Stomach (tissue), 8 donors: ENCODE measurements at regions not wholly inside any gene's neighbourhood (a gene's known extent, or its start where the extent isn't known, plus 50 kb on each side); places are given as distances from the start of the nearest gene placed in this dataset.

Source experiments
- DNase-seq, 2 donors: peaks; one replicate each; pipeline versions ENCODE4 v3.0.0 to v3.0.0-alpha.2; 2013 to 2019
- H3K27ac ChIP-seq, 5 donors: fragments of 200-600 bp in 4 of 5; sonication (generic) in 4 of 5; one replicate each; pipeline ENCODE4 v1.5.1; 2013 to 2019; ENCODE audit warnings: mild to moderate bottlenecking in 1 of 5, moderate library complexity in 1 of 5
- H3K27me3 ChIP-seq, 3 donors: fragments of 200-600 bp; sonication (generic); one replicate each; pipeline ENCODE4 v1.5.1; 2017 to 2019; ENCODE audit warnings: mixed run types in 1 of 3
- H3K36me3 ChIP-seq, 4 donors: fragments of 200-600 bp; sonication (generic); 1 replicate in 3 of 4; 2 replicates in 1 of 4; pipeline ENCODE4 v1.5.1; 2016 to 2019
- H3K4me1 ChIP-seq, 4 donors: fragments of 200-600 bp; sonication (generic); one replicate each; pipeline ENCODE4 v1.5.1; 2016 to 2019
- H3K4me3 ChIP-seq, 4 donors: fragments of 200-600 bp; sonication (generic) in 3 of 4; one replicate each; pipeline ENCODE4 v1.5.1; 2016 to 2019; ENCODE audit warnings: mild to moderate bottlenecking in 1 of 4
- H3K9me3 ChIP-seq, 4 donors: fragments of 200-600 bp; sonication (generic); one replicate each; pipeline ENCODE4 v1.5.1; 2016 to 2019
- EP300 ChIP-seq: sonication (generic); formaldehyde crosslinking; IDR thresholded peaks from one replicate; pipeline ENCODE4 v1.6.1; 2017; ENCODE audit warnings: antibody characterized with exemption
- POLR2A ChIP-seq, 4 donors: fragments of 450-650 bp; IDR thresholded peaks; one replicate each; pipeline ENCODE4 v1.6.1; 2016; ENCODE audit warnings: antibody characterized with exemption in 4 of 4, control low read depth in 2 of 4, mild to moderate bottlenecking in 1 of 4, moderate library complexity in 1 of 4
- POLR2AphosphoS5 ChIP-seq, 3 donors: sonication (generic); formaldehyde crosslinking; IDR thresholded peaks; one replicate each; pipeline ENCODE4 v1.6.1; 2016; ENCODE audit warnings: antibody characterized with exemption in 3 of 3
- WGBS, 5 donors: extraction: QIAGEN DNeasy Blood & Tissue Kit in 3 of 5; methylation state at CpG; one replicate each; pipeline versions ENCODE4 v1.1.5 to v1.1.7; 2013 to 2018; 5-methylcytosine and 5-hydroxymethylcytosine counted together
- intact Hi-C: fragments of 100-400 bp; cut with DNase I; formaldehyde crosslinking; loops from one replicate; pipeline ENCODE4 v1.15.1; 2023; ENCODE audit warnings: low total_unique reads
- TF ChIP-seq, protein P1 (sequence below), 7 experiments: fragments of 450-650 bp in 4 of 7; fragments of 200-600 bp in 3 of 7; sonication (generic) in 3 of 7; IDR thresholded peaks; one replicate each; pipeline ENCODE4 v1.5.1; 2016 to 2019; ENCODE audit warnings: antibody characterized with exemption in 7 of 7, control low read depth in 2 of 7, mild to moderate bottlenecking in 1 of 7
- donor health status: healthy with polysubstance abuse.
- donor health status: Bipolar disorder and iron deficiency.
- donor health status: healthy.

DNA sequence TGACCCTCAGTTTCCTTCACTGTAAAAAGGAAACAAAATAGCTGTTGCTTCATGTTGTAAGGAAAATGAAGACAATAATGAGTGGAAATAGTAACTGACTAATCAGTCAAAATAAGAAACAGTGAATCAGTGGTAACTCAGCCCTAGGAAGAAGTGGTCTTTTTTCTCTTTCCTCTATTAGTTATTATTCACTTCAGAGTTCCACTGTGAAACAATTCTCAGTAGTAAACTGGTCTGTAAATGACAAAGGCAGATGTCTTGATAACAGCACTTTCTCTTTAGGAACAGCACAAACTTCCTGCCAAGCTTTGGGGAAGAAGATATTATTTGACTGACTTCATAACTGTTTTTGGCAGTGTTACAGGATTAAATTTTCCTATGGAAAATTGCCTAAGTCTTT, 600.5 kb upstream of the KLHL1 start:
- Histone ChIP-seq H3K36me3 (no peaks in the 10 kb centered on the region), H3K27ac (no peak overlapping the region), H3K4me1 (no peaks in the 10 kb centered on the region), H3K4me3 (no peak overlapping the region), H3K27me3 (no peaks in the 10 kb centered on the region), H3K9me3 (no peaks in the 10 kb centered on the region)
- intact Hi-C loops: no loop called here
- TF ChIP-seq POLR2AphosphoS5 (IDR thresholded peaks at IDR 0.05) (no peak), POLR2A (IDR thresholded peaks at IDR 0.05) (no peak), EP300 (no peak)
- TF ChIP-seq, protein P1, sequence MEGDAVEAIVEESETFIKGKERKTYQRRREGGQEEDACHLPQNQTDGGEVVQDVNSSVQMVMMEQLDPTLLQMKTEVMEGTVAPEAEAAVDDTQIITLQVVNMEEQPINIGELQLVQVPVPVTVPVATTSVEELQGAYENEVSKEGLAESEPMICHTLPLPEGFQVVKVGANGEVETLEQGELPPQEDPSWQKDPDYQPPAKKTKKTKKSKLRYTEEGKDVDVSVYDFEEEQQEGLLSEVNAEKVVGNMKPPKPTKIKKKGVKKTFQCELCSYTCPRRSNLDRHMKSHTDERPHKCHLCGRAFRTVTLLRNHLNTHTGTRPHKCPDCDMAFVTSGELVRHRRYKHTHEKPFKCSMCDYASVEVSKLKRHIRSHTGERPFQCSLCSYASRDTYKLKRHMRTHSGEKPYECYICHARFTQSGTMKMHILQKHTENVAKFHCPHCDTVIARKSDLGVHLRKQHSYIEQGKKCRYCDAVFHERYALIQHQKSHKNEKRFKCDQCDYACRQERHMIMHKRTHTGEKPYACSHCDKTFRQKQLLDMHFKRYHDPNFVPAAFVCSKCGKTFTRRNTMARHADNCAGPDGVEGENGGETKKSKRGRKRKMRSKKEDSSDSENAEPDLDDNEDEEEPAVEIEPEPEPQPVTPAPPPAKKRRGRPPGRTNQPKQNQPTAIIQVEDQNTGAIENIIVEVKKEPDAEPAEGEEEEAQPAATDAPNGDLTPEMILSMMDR (IDR thresholded peaks at IDR 0.05): no peak
- no peak for DNase-seq

- 74 to 82% (median 75%) methylated on average over 4 of the region's 4 CpGs for WGBS, 5 donors
These were observed 595.5 kb upstream of the KLHL1 start for GRCh38 chr13:70703755-70704154.

GRCh38 chr13:70694996-70695715, 586.9 kb upstream of the KLHL1 start:
- H3K9me3 ChIP-seq: no peaks in the 10 kb centered on the region
- H3K27ac ChIP-seq: no peak overlapping the region
- H3K27me3 ChIP-seq: no peaks in the 10 kb centered on the region
- H3K4me1 ChIP-seq: no peaks in the 10 kb centered on the region
- no peak for DNase-seq
- WGBS, 5 donors: 27 to 37% (median 35%) methylated on average over 3 of the region's 3 CpGs
- H3K36me3 ChIP-seq: no peaks in the 10 kb centered on the region
- intact Hi-C loops: no loop called here
- TF ChIP-seq, protein P1 (IDR thresholded peaks at IDR 0.05): no peak
- TF ChIP-seq POLR2A (IDR thresholded peaks at IDR 0.05): no peak
- no peak for TF ChIP-seq POLR2AphosphoS5 (IDR thresholded peaks at IDR 0.05)
- no peak for TF ChIP-seq EP300
- no peak overlapping the region for H3K4me3 ChIP-seq

More at GRCh38 chr13:70703755-70704154, 595.5 kb upstream of the KLHL1 start:
- TF ChIP-seq EP300 (no peak), POLR2A (IDR thresholded peaks at IDR 0.05) (no peak), POLR2AphosphoS5 (IDR thresholded peaks at IDR 0.05) (no peak)
- TF ChIP-seq, protein P1 (IDR thresholded peaks at IDR 0.05): no peak
- Histone ChIP-seq H3K9me3 (no peaks in the 10 kb centered on the region), H3K4me3 (no peak overlapping the region), H3K4me1 (no peaks in the 10 kb centered on the region), H3K36me3 (no peaks in the 10 kb centered on the region), H3K27ac (no peak overlapping the region), H3K27me3 (no peaks in the 10 kb centered on the region)
- DNase-seq: no peak
- intact Hi-C loops: no loop called here

- H3K36me3 ChIP-seq: no peaks in the 10 kb centered on the region
- TF ChIP-seq EP300: no peak
- TF ChIP-seq, protein P1 (IDR thresholded peaks at IDR 0.05): no peak
- no peak for TF ChIP-seq POLR2AphosphoS5 (IDR thresholded peaks at IDR 0.05)
- TF ChIP-seq POLR2A (IDR thresholded peaks at IDR 0.05): no peak
- H3K9me3 ChIP-seq: peaks cover 0 to 7% (median 0%) of the 10 kb centered on the region in 4 donors
- no peak overlapping the region for H3K27ac ChIP-seq
- H3K4me3 ChIP-seq: no peak overlapping the region
- H3K27me3 ChIP-seq: no peaks in the 10 kb centered on the region
- H3K4me1 ChIP-seq: peaks cover 0 to 7% (median 0%) of the 10 kb centered on the region in 4 donors
- intact Hi-C loops: no loop called here
- DNase-seq: no peak
These were observed 560.7 kb upstream of the KLHL1 start for GRCh38 chr13:70668983-70669382.
